ENCODE measurements at regions not wholly inside any gene's neighbourhood (a gene's known extent, or its start where the extent isn't known, plus 50 kb on each side); places are given as distances from the start of the nearest gene placed in this dataset.

DNA sequence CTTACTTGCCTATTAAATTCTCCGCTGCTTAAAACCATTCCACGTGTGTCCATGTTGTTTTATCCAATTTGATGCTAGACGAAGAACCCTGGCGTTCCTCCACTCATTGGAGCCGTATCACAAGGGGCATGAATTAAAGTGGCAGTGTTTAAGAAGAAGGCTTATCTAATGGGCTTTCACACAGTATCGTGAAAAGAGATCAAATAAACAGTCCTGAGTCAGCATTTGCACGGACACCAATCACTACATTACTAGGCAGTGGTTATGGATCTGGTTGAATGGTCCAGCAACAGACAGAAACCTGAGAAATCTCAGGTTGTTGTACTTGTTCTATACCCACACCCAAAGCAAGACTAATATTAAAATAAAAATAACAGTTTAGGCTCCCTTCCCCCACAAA lies 671.6 kb downstream of the FAT4 start:
- TF ChIP-seq, protein P1, sequence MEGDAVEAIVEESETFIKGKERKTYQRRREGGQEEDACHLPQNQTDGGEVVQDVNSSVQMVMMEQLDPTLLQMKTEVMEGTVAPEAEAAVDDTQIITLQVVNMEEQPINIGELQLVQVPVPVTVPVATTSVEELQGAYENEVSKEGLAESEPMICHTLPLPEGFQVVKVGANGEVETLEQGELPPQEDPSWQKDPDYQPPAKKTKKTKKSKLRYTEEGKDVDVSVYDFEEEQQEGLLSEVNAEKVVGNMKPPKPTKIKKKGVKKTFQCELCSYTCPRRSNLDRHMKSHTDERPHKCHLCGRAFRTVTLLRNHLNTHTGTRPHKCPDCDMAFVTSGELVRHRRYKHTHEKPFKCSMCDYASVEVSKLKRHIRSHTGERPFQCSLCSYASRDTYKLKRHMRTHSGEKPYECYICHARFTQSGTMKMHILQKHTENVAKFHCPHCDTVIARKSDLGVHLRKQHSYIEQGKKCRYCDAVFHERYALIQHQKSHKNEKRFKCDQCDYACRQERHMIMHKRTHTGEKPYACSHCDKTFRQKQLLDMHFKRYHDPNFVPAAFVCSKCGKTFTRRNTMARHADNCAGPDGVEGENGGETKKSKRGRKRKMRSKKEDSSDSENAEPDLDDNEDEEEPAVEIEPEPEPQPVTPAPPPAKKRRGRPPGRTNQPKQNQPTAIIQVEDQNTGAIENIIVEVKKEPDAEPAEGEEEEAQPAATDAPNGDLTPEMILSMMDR (IDR thresholded peaks at IDR 0.05) = no peak
- TF ChIP-seq ZFX (IDR thresholded peaks at IDR 0.05; ENCODE audit: borderline replicate concordance) = no peak

Measured in 22Rv1 (cell line).